Astrocyte (in vitro differentiated cells and primary cell): ENCODE measurements at regions not wholly inside any gene's neighbourhood (a gene's known extent, or its start where the extent isn't known, plus 50 kb on each side); places are given as distances from the start of the nearest gene placed in this dataset.

Source experiments
- DNase-seq: peaks from one replicate; pipeline ENCODE4 v3.0.0-alpha.2; 2010; ENCODE audit warnings: low read depth
- FAIRE-seq: peaks from 2 replicates; lab custom pipeline; 2011; peaks lifted over from hg19 to GRCh38; lab: Jason Lieb, UNC
- H2AFZ ChIP-seq: 2 replicates; pipeline ENCODE4 v1.6.0; 2012; ENCODE audit warnings: low read depth, low read length, inconsistent platforms
- H3K27ac ChIP-seq: 2 replicates; pipeline ENCODE4 v1.5.1; 2011; ENCODE audit warnings: low read depth, low read length, inconsistent platforms
- H3K27me3 ChIP-seq: 2 replicates; pipeline ENCODE4 v1.6.0; 2011; ENCODE audit warnings: low read length, inconsistent platforms; ENCODE audit not compliant: insufficient read depth
- H3K36me3 ChIP-seq: 2 replicates; pipeline ENCODE4 v1.5.1; 2011; ENCODE audit warnings: low read length, inconsistent platforms; ENCODE audit not compliant: insufficient read depth
- H3K4me1 ChIP-seq: 2 replicates; pipeline ENCODE4 v1.5.1; 2011; ENCODE audit warnings: low read length, inconsistent platforms; ENCODE audit not compliant: insufficient read depth
- H3K4me2 ChIP-seq: 2 replicates; pipeline ENCODE4 v1.6.0; 2012; ENCODE audit warnings: low read length, inconsistent platforms
- H3K4me3 ChIP-seq: 2 replicates; pipeline ENCODE4 v1.5.1; 2011; ENCODE audit warnings: low read depth, mild to moderate bottlenecking, low read length, inconsistent platforms; ENCODE audit not compliant: insufficient read depth
- H3K79me2 ChIP-seq: 2 replicates; pipeline ENCODE4 v1.6.0; 2012; ENCODE audit warnings: mild to moderate bottlenecking, low read length, inconsistent platforms; ENCODE audit not compliant: insufficient read depth
- H3K9ac ChIP-seq: 2 replicates; pipeline ENCODE4 v1.6.0; 2012; ENCODE audit warnings: mild to moderate bottlenecking, low read length, inconsistent platforms
- H3K9me3 ChIP-seq: 2 replicates; pipeline ENCODE4 v1.5.1; 2012; ENCODE audit warnings: low read depth, mild to moderate bottlenecking, low read length, inconsistent platforms; ENCODE audit not compliant: insufficient read depth
- H4K20me1 ChIP-seq: 2 replicates; pipeline ENCODE4 v1.6.0; 2012; ENCODE audit warnings: low read length, inconsistent platforms; ENCODE audit not compliant: insufficient read depth
- H3K27ac Mint-ChIP-seq: one replicate; pipeline ENCODE4 v1.8.0; 2021; ENCODE audit warnings: mild to moderate bottlenecking, mixed read lengths; ENCODE audit not compliant: unreplicated experiment
- H3K27me3 Mint-ChIP-seq: one replicate; pipeline ENCODE4 v1.8.0; 2021; ENCODE audit warnings: low read depth, mixed read lengths; ENCODE audit not compliant: unreplicated experiment
- H3K36me3 Mint-ChIP-seq: one replicate; pipeline ENCODE4 v1.8.0; 2021; ENCODE audit warnings: low read depth, mixed read lengths; ENCODE audit not compliant: unreplicated experiment
- H3K4me1 Mint-ChIP-seq: one replicate; pipeline ENCODE4 v1.8.0; 2021; ENCODE audit warnings: low read depth, mixed read lengths; ENCODE audit not compliant: unreplicated experiment
- H3K4me3 Mint-ChIP-seq: one replicate; pipeline ENCODE4 v1.8.0; 2021; ENCODE audit warnings: mild to moderate bottlenecking, moderate library complexity, mixed read lengths; ENCODE audit not compliant: unreplicated experiment
- H3K9me3 Mint-ChIP-seq: one replicate; pipeline ENCODE4 v1.8.0; 2021; ENCODE audit warnings: mild to moderate bottlenecking, mixed read lengths; ENCODE audit not compliant: unreplicated experiment
- EZH2 ChIP-seq: IDR thresholded peaks from 2 replicates; pipeline ENCODE4 v1.6.1; 2012; ENCODE audit warnings: mild to moderate bottlenecking, low read length, inconsistent platforms; ENCODE audit not compliant: insufficient read depth
- TF ChIP-seq, protein P1 (sequence below): IDR thresholded peaks from 2 replicates; pipeline ENCODE4 v1.5.1; 2011; ENCODE audit warnings: low read depth, mild to moderate bottlenecking, inconsistent platforms, low read length, moderate library complexity; ENCODE audit not compliant: insufficient read depth

- no peak overlapping the region for H3K4me3 Mint-ChIP-seq
- no peaks in the 10 kb centered on the region for H3K79me2 ChIP-seq
- no peaks in the 10 kb centered on the region for H3K4me1 ChIP-seq
- TF ChIP-seq, protein P1, sequence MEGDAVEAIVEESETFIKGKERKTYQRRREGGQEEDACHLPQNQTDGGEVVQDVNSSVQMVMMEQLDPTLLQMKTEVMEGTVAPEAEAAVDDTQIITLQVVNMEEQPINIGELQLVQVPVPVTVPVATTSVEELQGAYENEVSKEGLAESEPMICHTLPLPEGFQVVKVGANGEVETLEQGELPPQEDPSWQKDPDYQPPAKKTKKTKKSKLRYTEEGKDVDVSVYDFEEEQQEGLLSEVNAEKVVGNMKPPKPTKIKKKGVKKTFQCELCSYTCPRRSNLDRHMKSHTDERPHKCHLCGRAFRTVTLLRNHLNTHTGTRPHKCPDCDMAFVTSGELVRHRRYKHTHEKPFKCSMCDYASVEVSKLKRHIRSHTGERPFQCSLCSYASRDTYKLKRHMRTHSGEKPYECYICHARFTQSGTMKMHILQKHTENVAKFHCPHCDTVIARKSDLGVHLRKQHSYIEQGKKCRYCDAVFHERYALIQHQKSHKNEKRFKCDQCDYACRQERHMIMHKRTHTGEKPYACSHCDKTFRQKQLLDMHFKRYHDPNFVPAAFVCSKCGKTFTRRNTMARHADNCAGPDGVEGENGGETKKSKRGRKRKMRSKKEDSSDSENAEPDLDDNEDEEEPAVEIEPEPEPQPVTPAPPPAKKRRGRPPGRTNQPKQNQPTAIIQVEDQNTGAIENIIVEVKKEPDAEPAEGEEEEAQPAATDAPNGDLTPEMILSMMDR = no peak
- TF ChIP-seq EZH2 = peak; percentile 70
- no peaks in the 10 kb centered on the region for H4K20me1 ChIP-seq
- no peak overlapping the region for H3K4me3 ChIP-seq
- no peaks in the 10 kb centered on the region for H3K4me1 Mint-ChIP-seq
- H3K27me3 ChIP-seq = peaks cover 5% of the 10 kb centered on the region
- no peaks in the 10 kb centered on the region for H3K9me3 Mint-ChIP-seq
- DNase-seq (no peak), FAIRE-seq (no peak)
- peaks cover 27% of the 10 kb centered on the region for H3K27me3 Mint-ChIP-seq
- H3K27ac ChIP-seq = no peak overlapping the region
- peak overlapping the region; percentile 70 for H3K4me2 ChIP-seq
- H3K36me3 ChIP-seq = no peaks in the 10 kb centered on the region
- no peak overlapping the region for H3K27ac Mint-ChIP-seq
- no peaks in the 10 kb centered on the region for H3K9me3 ChIP-seq
- no peak overlapping the region for H3K9ac ChIP-seq
- no peaks in the 10 kb centered on the region for H3K36me3 Mint-ChIP-seq
- peak overlapping the region; percentile 10 for H2AFZ ChIP-seq
Observed at GRCh38 chr6:44561060-44561623, 173.6 kb downstream of the CDC5L start.

DNA sequence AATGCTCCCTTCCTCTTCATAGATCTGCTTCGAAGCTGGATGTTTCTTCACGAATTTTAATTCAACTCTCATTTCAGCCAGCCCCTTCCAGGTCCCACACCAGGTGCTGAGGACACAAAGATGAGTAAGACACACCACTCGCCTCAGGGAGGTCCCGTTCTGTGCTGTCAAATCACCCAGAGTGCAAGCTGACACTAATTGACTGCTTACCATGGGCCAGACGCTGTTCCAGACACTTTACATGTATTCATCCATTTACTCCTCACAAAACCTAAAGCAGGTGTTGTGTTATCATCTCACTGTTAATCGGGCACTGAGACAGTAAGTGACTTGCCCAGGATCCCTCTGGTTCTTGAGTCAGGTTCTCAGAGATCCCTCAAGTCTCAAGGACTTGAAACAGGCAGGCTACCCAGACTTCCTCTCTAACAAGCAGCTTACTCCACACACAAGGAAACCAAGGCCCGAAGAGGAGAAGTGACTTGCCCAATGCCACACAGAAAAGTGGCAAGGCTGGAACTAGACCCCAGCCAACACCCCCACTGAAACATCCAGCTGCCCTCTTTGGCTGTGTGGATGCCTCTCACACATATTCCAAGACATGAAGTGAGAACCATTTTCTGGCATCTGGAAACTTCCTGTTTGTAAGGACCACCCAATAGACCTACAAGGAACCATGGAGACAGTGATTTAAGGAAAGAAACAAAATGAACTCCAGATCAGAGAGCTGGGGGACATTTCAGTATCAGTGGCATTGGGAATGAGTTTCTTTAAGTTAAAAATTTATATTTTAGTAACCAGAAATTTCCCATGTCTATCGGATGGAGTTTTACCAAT, 174.5 kb downstream of the CDC5L start:
- Histone ChIP-seq H3K4me2 (no peak overlapping the region), H2AFZ (no peak overlapping the region), H3K4me3 (no peak overlapping the region), H3K27me3 (peaks cover 5% of the 10 kb centered on the region), H3K36me3 (no peaks in the 10 kb centered on the region), H3K4me1 (no peaks in the 10 kb centered on the region), H4K20me1 (no peaks in the 10 kb centered on the region), H3K79me2 (no peaks in the 10 kb centered on the region), H3K9ac (no peak overlapping the region), H3K9me3 (no peaks in the 10 kb centered on the region), H3K27ac (no peak overlapping the region)
- H3K4me1 Mint-ChIP-seq = no peaks in the 10 kb centered on the region
- no peak for DNase-seq
- no peak overlapping the region for H3K27ac Mint-ChIP-seq
- no peak overlapping the region for H3K4me3 Mint-ChIP-seq
- H3K36me3 Mint-ChIP-seq = no peaks in the 10 kb centered on the region
- TF ChIP-seq EZH2 = no peak
- TF ChIP-seq, protein P1 = no peak
- no peaks in the 10 kb centered on the region for H3K9me3 Mint-ChIP-seq
- FAIRE-seq = no peak
- H3K27me3 Mint-ChIP-seq = peaks cover 31% of the 10 kb centered on the region

GRCh38 chr6:44563397-44563796, 175.9 kb downstream of the CDC5L start:
- Histone ChIP-seq H3K36me3 (no peaks in the 10 kb centered on the region), H3K4me1 (no peaks in the 10 kb centered on the region), H3K4me3 (no peak overlapping the region), H2AFZ (no peak overlapping the region), H3K27ac (no peak overlapping the region), H3K4me2 (no peak overlapping the region), H3K9me3 (no peaks in the 10 kb centered on the region), H3K27me3 (peaks cover 5% of the 10 kb centered on the region), H3K79me2 (no peaks in the 10 kb centered on the region), H4K20me1 (no peaks in the 10 kb centered on the region), H3K9ac (no peak overlapping the region)
- Mint-ChIP-seq H3K36me3 (no peaks in the 10 kb centered on the region), H3K9me3 (no peaks in the 10 kb centered on the region), H3K4me3 (no peak overlapping the region), H3K27ac (no peak overlapping the region), H3K27me3 (peaks cover 35% of the 10 kb centered on the region), H3K4me1 (no peaks in the 10 kb centered on the region)
- DNase-seq = peak; percentile 29
- TF ChIP-seq, protein P1 = no peak
- no peak for TF ChIP-seq EZH2
- no peak for FAIRE-seq
